ENCODE measurements at regions not wholly inside any gene's neighbourhood (a gene's known extent, or its start where the extent isn't known, plus 50 kb on each side); places are given as distances from the start of the nearest gene placed in this dataset.
A peak's percentile ranks its signal among the peaks of the same experiment; 100 is the strongest.

DNA sequence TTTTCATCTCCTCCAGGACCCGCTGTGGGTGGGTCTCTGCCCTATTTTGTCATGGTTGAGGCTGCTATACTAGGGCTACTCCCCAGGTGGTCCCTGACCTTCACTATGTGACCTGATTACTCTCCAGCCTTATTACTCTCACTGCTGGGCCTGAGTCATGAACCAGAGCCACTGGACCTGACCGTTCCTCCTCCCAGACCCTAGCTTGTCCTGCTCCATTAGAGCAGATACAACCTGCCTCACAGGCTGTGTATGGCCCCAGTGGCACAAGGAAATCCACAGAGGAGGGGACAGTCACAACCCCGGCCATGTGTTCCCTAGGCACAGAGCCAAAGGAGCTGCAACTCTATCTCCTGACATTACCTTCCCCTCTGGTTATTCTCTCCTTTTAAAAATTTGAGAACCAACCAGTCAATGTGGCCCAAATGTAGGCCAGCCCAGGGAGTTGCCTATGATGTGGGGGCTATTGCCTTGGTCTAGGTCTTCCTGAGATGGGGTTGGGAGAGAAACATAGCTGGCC lies 96.0 kb upstream of the FSTL4 start:
- Mint-ChIP-seq H3K27ac (peak overlapping the region in 1 of 2 donors; percentile 38), H3K4me3 (no peak overlapping the region), H3K4me1 (no peaks in the 10 kb centered on the region), H3K9me3 (no peaks in the 10 kb centered on the region), H3K27me3 (peaks cover 16% of the 10 kb centered on the region)
- no peak for DNase-seq
- ATAC-seq: no peak

DNA sequence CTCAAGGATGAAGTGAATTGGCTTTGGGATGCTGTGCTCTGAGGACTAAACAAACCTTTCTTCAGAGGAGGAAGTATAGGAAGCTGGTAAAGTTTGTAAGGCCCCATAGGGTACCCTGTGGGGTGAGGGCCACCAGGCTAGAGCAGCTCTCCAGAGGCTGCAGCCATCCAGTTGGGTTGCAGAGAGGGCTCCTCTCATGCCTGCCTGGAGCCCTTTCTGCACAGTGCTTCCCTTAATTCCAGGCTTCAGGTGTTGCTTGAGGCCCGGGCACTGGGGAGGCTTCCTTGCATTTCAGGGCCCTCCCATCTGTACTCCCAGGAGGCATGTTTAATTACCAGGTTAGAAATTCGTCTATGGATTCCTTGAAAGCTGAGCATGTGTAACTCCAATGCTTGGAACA lies 95.3 kb upstream of the FSTL4 start:
- H3K4me3 Mint-ChIP-seq: no peak overlapping the region
- ATAC-seq (no peak), DNase-seq (no peak)
- H3K9me3 Mint-ChIP-seq: no peaks in the 10 kb centered on the region
- no peaks in the 10 kb centered on the region for H3K4me1 Mint-ChIP-seq
- H3K27me3 Mint-ChIP-seq: peaks cover 16% of the 10 kb centered on the region
- no peak overlapping the region for H3K27ac Mint-ChIP-seq

DNA sequence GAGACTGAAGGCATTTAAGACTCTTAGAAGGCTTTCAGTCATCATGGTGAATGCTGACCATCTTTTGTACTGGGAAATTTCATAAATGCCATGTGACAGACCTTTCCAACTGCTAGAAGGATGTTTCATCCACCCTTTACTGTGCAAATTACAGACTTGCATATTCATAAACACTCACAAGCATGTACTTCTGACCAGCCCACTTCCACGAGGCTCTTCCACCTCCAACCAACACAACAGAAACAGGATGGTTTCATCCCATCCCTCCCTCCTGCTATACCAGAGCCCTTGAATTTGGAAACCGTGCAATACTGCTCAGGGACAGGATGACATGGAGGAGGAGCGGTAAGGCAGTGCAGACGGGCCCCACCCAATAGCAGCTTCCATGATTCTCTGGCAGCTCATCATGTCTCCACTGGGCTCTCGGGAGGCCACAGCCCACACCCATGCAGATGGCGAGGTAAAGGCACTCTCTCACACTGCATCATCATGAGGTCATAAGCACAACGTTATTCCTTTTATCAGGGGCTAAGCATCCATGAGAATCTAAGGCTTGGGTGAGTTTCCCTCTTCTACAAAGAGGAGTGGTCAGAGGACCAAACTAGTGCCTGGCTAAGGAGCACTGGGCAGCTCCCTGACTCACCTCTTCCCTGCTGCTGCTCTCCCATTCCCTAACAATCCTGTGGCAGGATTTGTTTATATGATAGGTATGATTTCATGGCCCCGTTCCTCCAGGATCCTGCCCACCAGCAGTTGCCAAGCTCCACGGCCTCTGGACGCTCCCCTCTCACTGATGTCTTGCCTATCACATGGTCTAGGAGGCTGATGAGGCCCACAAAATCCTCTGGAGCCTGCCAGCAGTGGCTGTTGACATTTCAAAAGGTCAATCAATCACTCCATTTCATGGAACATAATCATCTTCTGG lies 94.4 kb upstream of the FSTL4 start:
- no peak for ATAC-seq
- DNase-seq: no peak
- no peaks in the 10 kb centered on the region for H3K9me3 Mint-ChIP-seq
- H3K27me3 Mint-ChIP-seq: peaks cover 13% of the 10 kb centered on the region
- H3K27ac Mint-ChIP-seq: no peak overlapping the region
- H3K4me3 Mint-ChIP-seq: no peak overlapping the region
- no peaks in the 10 kb centered on the region for H3K4me1 Mint-ChIP-seq

DNA sequence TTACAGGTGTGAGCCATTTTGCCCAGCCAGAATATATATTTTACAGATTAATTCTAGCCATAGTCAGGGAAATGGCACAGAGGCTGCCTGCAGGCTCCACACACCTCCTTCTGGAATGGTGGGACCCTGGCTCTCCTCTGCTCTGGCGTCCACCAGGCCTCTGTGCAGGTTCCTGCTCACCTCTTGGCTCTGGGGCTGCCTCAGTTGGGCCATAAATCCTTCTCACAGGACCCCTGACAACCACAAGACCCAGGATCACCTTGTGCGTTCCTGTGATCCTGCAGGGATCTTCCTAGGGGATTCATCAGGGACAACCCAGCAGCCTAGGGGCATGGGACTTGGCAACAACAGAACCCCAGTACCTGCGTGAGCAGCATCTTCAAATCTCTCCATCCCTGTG lies 93.0 kb upstream of the FSTL4 start:
- ATAC-seq: no peak
- DNase-seq: no peak
- Mint-ChIP-seq H3K27me3 (peaks cover 1% of the 10 kb centered on the region), H3K4me1 (no peaks in the 10 kb centered on the region), H3K27ac (no peak overlapping the region), H3K9me3 (no peaks in the 10 kb centered on the region), H3K4me3 (no peak overlapping the region)

DNA sequence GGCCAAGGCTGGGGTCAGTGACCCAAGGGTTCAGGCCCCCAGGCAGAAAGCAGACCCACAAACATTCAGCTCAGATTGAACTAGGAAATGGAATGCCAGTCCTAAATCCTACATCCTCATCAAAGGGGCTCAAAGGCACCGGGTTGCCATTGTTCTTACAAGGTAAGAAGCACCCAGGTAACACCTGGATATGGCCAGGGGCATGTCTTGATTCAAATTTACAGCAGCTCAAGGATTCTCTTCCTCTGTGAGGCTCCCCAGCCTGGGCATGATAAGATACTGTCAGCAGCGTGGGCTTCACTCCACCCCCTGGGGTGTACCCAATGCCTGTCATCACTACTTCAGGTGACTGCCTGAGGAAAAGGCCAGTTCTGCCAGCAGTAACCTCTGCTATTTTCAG lies 92.1 kb upstream of the FSTL4 start:
- Mint-ChIP-seq H3K9me3 (no peaks in the 10 kb centered on the region), H3K27ac (no peak overlapping the region), H3K27me3 (no peaks in the 10 kb centered on the region), H3K4me3 (no peak overlapping the region), H3K4me1 (peaks cover 1% of the 10 kb centered on the region)
- ATAC-seq (no peak), DNase-seq (no peak)

DNA sequence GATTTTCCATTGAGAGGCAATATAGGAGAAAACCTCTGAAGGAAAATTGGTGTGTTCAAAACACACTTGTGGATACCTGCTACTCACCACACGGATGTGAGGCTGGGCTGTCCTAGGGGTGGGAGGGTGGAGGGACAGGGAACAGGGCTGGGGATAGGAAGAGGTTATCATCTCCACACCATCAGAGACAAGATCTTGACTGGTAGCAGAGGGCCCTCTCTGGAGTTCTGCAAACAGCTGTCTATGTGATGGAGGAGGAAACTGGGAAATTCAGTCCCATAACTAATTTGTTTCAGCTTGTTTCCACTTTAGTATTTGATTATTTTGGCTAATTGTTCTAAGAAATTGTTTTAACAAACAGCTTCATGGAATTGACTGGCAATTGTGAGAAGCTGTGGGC lies 91.6 kb upstream of the FSTL4 start:
- no peak overlapping the region for H3K4me3 Mint-ChIP-seq
- no peak for DNase-seq
- no peak for ATAC-seq
- peaks cover 6% of the 10 kb centered on the region for H3K4me1 Mint-ChIP-seq
- H3K27ac Mint-ChIP-seq: no peak overlapping the region
- no peaks in the 10 kb centered on the region for H3K27me3 Mint-ChIP-seq
- no peaks in the 10 kb centered on the region for H3K9me3 Mint-ChIP-seq

DNA sequence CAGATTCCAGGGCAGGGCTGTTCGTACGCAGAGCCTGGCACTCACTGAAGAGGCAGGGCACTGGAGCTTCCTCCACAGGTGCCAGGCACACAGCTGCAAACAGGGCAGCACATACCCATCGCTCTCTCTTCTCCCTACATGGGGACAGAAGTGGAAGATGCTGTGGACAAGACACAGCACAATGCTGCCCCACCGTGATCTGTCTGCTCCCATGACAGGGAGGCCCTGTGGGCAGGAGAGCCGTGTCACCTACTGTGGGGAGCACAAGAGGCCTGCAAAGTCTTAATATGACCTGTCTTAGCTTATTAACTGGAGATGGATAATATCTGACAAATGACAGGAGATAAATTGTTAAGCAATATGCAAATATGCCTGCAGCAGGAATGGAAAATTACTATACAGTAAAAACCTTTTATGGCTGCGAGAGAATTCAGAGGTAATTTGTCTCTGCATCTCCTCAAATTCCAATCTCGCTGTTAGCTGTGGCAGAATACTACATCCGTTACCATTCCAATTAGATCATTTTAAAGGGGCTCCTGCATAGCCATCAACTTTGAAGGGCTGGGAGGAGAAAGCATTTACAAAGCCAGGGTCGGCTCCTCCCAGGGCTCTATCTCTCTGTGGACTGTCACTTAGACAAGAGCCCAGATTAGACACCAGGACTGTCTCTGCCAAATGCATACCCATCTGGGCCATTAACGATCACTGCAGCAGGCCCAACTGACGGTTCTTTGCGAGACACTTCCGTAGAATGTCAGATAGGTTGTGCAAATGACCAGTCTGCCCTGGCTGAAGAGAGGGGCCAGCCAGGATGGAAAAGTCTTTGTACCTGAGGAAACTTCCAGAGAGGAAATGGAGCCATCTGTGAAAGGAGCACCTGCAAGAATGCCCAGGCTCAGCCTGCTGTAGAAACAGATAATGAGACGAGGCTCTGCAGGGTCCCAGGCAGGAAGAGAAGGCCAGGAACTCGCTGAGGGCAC lies 90.7 kb upstream of the FSTL4 start:
- ATAC-seq (no peak), DNase-seq (no peak)
- peaks cover 12% of the 10 kb centered on the region for H3K4me1 Mint-ChIP-seq
- H3K9me3 Mint-ChIP-seq: no peaks in the 10 kb centered on the region
- H3K27me3 Mint-ChIP-seq: no peaks in the 10 kb centered on the region
- no peak overlapping the region for H3K4me3 Mint-ChIP-seq
- no peak overlapping the region for H3K27ac Mint-ChIP-seq

DNA sequence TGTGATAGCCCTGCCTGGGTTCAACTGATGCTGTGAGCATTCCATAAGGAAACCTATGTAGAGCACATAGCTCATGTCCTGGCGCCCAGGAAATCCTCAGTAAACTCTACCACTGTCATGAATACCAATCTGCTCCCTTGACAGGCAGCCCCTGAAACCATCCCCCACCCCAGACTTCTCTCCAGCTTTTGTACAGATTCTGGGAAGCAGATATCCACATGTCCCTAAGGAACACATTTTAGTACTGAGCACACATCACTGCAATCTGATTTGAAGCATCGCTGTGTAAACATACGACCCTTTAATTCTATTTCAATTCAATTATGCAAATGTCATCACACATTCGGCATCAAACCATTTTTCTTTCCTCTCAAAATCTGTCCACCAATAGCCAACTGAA lies 89.5 kb upstream of the FSTL4 start:
- Mint-ChIP-seq H3K27ac (peak overlapping the region in 1 of 2 donors; percentile 84), H3K9me3 (no peaks in the 10 kb centered on the region), H3K4me3 (no peak overlapping the region), H3K4me1 (peaks cover 18% of the 10 kb centered on the region), H3K27me3 (no peaks in the 10 kb centered on the region)
- ATAC-seq (no peak), DNase-seq (no peak)

DNA sequence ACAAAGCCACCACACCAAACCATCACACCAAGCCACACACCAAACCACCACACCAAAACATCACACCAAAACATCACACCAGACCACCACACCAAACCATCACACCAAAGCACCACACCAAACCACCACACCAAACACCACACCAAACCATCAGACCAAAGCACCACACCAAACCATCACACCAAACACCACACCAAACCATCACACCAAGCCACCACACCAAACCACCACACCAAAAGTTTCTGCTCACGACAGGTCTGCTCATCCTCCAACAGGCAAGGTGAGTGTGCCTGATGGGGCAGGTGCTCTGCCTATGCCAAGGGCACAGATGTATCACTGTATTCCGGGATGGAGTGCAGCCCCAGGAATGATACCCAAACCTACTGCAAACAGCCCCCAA lies 87.9 kb upstream of the FSTL4 start:
- peaks cover 9% of the 10 kb centered on the region for H3K27me3 Mint-ChIP-seq
- no peak overlapping the region for H3K4me3 Mint-ChIP-seq
- H3K9me3 Mint-ChIP-seq: no peaks in the 10 kb centered on the region
- DNase-seq: no peak
- H3K4me1 Mint-ChIP-seq: peaks cover 29% of the 10 kb centered on the region
- H3K27ac Mint-ChIP-seq: peak overlapping the region in 1 of 2 donors; percentile 5
- ATAC-seq: no peak

DNA sequence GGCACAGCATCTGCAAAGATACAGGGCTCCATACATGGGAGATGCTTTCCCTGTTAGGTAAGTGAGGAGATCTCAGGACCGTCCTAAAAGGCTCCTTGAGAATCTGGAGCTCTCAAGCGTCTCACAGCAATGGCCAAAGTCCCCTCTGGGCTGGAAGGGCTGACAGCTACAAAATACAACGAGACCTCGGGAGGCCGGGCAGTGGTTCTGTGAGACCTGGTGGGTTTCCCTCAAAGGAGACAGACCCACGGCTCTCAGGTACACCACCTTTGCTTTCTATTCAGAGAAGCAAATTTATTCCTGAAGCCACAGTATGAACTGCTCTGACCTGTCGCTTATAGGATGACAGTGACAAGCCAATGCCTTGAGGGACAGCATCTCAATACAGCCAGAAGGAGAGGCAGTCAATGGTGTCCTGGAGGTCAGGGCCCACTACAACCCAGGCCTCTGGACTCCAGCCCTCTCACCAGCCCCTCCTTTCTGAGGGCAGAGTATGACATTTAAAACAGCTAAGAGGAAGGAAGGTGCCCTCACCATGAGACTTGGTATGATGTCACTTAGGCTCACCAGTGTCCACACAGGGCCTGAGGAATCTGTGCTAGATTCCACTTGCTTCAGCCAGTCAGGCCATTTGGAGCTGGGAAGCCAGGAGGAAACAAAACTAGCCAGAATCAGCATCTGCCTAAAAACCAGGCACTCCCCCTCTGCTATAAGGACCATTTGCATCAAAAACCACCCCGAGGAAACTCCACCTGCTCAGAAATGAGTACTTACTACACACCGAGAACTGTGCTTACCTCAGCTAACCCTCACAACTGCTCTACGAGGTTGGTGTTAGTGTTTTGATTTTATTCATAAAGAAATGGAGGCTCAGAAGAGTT lies 86.5 kb upstream of the FSTL4 start:
- no peaks in the 10 kb centered on the region for H3K9me3 Mint-ChIP-seq
- H3K27me3 Mint-ChIP-seq: peaks cover 9% of the 10 kb centered on the region
- ATAC-seq (peak; percentile 91), DNase-seq (peak in 1 of 2 donors; percentile 41)
- no peak overlapping the region for H3K27ac Mint-ChIP-seq
- H3K4me3 Mint-ChIP-seq: no peak overlapping the region
- H3K4me1 Mint-ChIP-seq: peaks cover 43% of the 10 kb centered on the region

DNA sequence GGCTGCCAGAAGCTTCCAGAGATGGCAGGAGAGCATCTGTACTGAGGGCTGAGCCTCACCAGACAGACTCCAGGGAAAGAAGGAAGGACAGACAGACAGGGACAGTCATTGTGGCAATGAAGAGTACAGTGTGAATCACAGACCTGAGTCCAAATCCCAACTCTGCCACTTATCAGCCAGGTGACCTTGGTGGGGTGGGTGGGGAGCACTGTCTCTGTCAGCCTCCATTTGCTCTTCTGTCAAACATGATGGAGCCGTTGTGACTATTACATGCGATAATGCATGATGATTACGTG lies 85.9 kb upstream of the FSTL4 start:
- ATAC-seq (no peak), DNase-seq (no peak)
- H3K4me1 Mint-ChIP-seq: peaks cover 44% of the 10 kb centered on the region

DNA sequence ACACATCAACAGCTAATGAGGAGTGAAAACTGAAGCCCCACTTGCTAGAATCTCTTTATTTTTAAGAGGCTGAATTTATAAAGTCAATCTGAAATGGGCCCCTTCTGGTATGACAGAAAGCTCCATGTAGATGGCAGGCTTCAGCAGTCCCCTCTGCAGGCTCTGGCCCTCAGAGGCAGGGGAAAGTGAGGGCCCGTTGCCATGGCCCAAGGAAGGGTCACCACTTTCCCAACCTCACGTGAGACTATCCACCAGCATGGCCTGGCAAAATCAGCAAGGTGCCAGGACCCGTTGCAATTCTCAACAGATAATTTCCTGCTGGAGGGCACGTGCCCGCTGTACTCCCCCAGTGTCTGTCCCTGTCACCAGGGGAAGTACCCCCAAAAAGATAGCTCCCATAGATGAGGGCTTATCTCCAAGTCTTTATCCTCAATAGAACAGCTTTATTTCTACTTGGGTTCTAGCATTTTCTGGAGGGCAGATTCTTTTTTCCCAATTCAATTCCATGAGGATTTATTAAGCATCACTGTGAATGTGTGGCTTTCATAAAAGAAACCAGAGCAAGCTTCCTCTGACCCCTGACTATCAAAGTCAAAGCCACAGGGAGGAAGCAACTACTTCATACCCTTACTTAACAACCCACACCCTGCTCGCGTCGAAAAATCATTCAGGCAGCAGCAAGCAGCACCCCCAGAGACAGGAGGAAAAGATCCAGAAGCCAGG lies 85.4 kb upstream of the FSTL4 start:
- DNase-seq (no peak), ATAC-seq (no peak)
- Mint-ChIP-seq H3K27ac (no peak overlapping the region), H3K27me3 (peaks cover 9% of the 10 kb centered on the region), H3K4me3 (no peak overlapping the region), H3K9me3 (no peaks in the 10 kb centered on the region), H3K4me1 (peaks cover 44% of the 10 kb centered on the region)

More for the DNA sequence above, 85.9 kb upstream of the FSTL4 start:
- Mint-ChIP-seq H3K27me3 (peaks cover 9% of the 10 kb centered on the region), H3K4me3 (no peak overlapping the region), H3K9me3 (no peaks in the 10 kb centered on the region), H3K27ac (no peak overlapping the region)

DNA sequence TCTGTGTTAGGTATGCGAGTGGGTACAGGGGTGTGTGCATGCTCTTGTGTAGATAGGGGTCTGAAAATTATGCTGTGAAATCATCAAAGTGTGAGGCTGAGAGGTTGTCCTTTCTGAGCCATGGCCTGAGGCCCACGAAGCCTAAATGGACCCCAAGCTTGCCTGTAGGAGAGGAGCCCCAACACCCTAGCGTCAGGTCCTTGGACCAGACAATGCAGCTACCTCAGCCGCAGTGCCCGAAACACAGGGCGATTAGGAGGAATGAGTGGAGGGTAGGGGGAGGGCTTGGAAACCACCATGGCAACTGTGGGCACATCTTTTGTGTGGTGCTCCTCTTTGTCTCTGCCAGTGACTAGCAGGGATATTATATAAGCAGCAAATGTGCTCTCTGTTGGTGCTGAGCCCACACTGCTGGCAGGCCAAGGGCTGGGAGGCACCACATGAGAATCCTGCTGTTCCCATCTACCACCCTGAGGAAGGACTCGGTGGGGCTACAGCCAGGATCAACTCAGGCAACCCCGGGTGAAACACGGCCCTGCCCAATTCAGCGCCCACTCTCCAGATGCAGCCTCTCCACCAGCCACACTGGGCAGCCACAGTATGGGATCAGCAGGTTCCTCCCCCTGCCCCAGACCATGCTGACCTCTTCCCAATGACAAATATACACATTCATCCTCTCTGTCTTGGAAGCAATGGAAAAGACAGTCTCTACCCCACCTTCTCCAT lies 84.6 kb upstream of the FSTL4 start:
- no peaks in the 10 kb centered on the region for H3K9me3 Mint-ChIP-seq
- DNase-seq (no peak), ATAC-seq (no peak)
- no peak overlapping the region for H3K27ac Mint-ChIP-seq
- peaks cover 9% of the 10 kb centered on the region for H3K27me3 Mint-ChIP-seq
- peaks cover 44% of the 10 kb centered on the region for H3K4me1 Mint-ChIP-seq
- no peak overlapping the region for H3K4me3 Mint-ChIP-seq

DNA sequence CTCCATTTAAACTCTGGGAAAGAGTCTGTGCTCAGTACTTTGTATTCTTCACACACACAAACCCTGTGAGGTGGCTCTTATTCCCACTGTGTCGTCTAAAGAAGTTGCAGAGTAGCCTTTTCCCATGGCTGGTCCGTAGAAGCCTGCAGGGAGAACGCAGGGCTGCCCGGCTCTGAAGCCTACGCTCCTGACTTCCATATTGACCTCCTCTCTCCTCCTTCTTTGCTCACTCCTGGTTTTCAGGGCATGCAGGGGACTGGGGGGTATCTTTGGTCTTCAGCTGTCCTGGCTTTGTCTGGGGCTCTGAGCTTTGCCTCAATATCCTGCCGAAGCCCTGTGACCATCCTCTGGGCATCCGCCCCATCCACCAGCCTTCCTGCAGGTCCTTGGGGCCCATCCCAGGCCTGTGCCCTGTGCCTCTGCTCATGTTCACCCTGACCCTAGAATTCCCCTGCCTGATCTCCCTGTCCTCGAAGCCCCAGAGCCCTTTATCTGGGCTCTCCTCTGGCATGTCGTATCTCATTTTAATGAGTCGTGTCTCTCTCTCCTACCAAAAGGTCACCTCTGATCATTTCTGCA lies 83.8 kb upstream of the FSTL4 start:
- H3K27me3 Mint-ChIP-seq: peaks cover 9% of the 10 kb centered on the region
- H3K4me1 Mint-ChIP-seq: peaks cover 44% of the 10 kb centered on the region
- H3K9me3 Mint-ChIP-seq: no peaks in the 10 kb centered on the region
- DNase-seq (no peak), ATAC-seq (no peak)
- no peak overlapping the region for H3K27ac Mint-ChIP-seq
- no peak overlapping the region for H3K4me3 Mint-ChIP-seq
